MM.1S (cell line): ENCODE measurements at regions not wholly inside any gene's neighbourhood (a gene's known extent, or its start where the extent isn't known, plus 50 kb on each side); places are given as distances from the start of the nearest gene placed in this dataset.

ENCODE experiments used
- DNase-seq: peaks from one replicate; pipeline ENCODE4 v3.0.0-alpha.2; 2015
- H2AFZ ChIP-seq: fragments of 300-600 bp; sonication (generic); 2 replicates; pipeline ENCODE4 v1.6.0; 2016; ENCODE audit warnings: antibody characterized with exemption, low read length
- H3F3A ChIP-seq: fragments of 300-600 bp; sonication (generic); 2 replicates; pipeline ENCODE4 v1.6.1; 2016; ENCODE audit warnings: mild to moderate bottlenecking, antibody characterized with exemption, low read length, moderate library complexity, mixed read lengths; ENCODE audit not compliant: insufficient read depth
- H3K27ac ChIP-seq: fragments of 300-600 bp; sonication (generic); 2 replicates; pipeline ENCODE4 v1.5.1; 2016; ENCODE audit warnings: mild to moderate bottlenecking, low read length
- H3K27me3 ChIP-seq: fragments of 300-600 bp; sonication (generic); replicated peaks from 2 replicates; pipeline ENCODE4 v1.6.0; 2016; ENCODE audit warnings: low read length; ENCODE audit not compliant: insufficient read depth
- H3K36me3 ChIP-seq: fragments of 300-600 bp; sonication (generic); replicated peaks from 2 replicates; pipeline ENCODE4 v1.6.1; 2016; ENCODE audit warnings: mild to moderate bottlenecking, low read length, mixed read lengths; ENCODE audit not compliant: insufficient read depth
- H3K4me1 ChIP-seq: fragments of 300-600 bp; sonication (generic); 2 replicates; pipeline ENCODE4 v1.6.1; 2016; ENCODE audit warnings: low read length, mixed read lengths
- H3K4me2 ChIP-seq: fragments of 300-600 bp; sonication (generic); 2 replicates; pipeline ENCODE4 v1.6.0; 2016; ENCODE audit warnings: low read depth, low read length
- H3K4me3 ChIP-seq: fragments of 300-600 bp; sonication (generic); 2 replicates; pipeline ENCODE4 v1.5.1; 2016; ENCODE audit warnings: low read length, mixed read lengths
- H3K79me2 ChIP-seq: fragments of 300-600 bp; sonication (generic); 2 replicates; pipeline ENCODE4 v1.6.1; 2016; ENCODE audit warnings: mixed run types, low read length, mixed read lengths
- H3K9ac ChIP-seq: fragments of 300-600 bp; sonication (generic); 2 replicates; pipeline ENCODE4 v1.6.1; 2016; ENCODE audit warnings: low read length, mixed read lengths
- H3K9me2 ChIP-seq: fragments of 300-600 bp; sonication (generic); replicated peaks from 2 replicates; pipeline ENCODE4 v1.6.1; 2016; ENCODE audit warnings: mild to moderate bottlenecking, low read length, mixed read lengths; ENCODE audit not compliant: insufficient read depth
- H3K9me3 ChIP-seq: fragments of 300-600 bp; sonication (generic); replicated peaks from 2 replicates; pipeline ENCODE4 v1.6.1; 2016; ENCODE audit warnings: mild to moderate bottlenecking, low read length, mixed read lengths; ENCODE audit not compliant: insufficient read depth
- H4K20me1 ChIP-seq: fragments of 300-600 bp; sonication (generic); 2 replicates; pipeline ENCODE4 v1.6.1; 2016; ENCODE audit warnings: mild to moderate bottlenecking, low read length, moderate library complexity, mixed read lengths; ENCODE audit not compliant: insufficient read depth
- CTCF ChIP-seq: fragments of 300-600 bp; sonication (generic); IDR thresholded peaks from 2 replicates; pipeline ENCODE4 v1.5.1; 2016; ENCODE audit warnings: antibody characterized with exemption, low read length, mixed read lengths
- EZH2 ChIP-seq: fragments of 300-600 bp; sonication (generic); optimal IDR thresholded peaks from 2 replicates; pipeline ENCODE3; 2017; ENCODE audit warnings: low read depth, mild to moderate bottlenecking, antibody characterized with exemption, low read length, mixed read lengths
- EZH2phosphoT487 ChIP-seq: fragments of 300-600 bp; sonication (generic); IDR thresholded peaks from 2 replicates; pipeline ENCODE4 v1.6.1; 2018; ENCODE audit warnings: antibody characterized with exemption, low read length

- H3K9ac ChIP-seq, result no peak overlapping the region
- no peak overlapping the region for H3K4me2 ChIP-seq
- H3K36me3 ChIP-seq, result no peaks in the 10 kb centered on the region
- no peaks in the 10 kb centered on the region for H3K79me2 ChIP-seq
- TF ChIP-seq EZH2phosphoT487 (no peak), CTCF (no peak), EZH2 (no peak)
- H3K27ac ChIP-seq, result no peak overlapping the region
- H3K4me3 ChIP-seq, result no peak overlapping the region
- no peaks in the 10 kb centered on the region for H3F3A ChIP-seq
- DNase-seq, result no peak
- no peaks in the 10 kb centered on the region for H3K9me2 ChIP-seq
- H4K20me1 ChIP-seq, result no peaks in the 10 kb centered on the region
- no peak overlapping the region for H2AFZ ChIP-seq
- no peaks in the 10 kb centered on the region for H3K27me3 ChIP-seq
- H3K4me1 ChIP-seq, result no peaks in the 10 kb centered on the region
- no peaks in the 10 kb centered on the region for H3K9me3 ChIP-seq
These were observed 348.5 kb downstream of the DMAC1 start for GRCh38 chr9:7451062-7451461.

GRCh38 chr9:7443541-7443940 lies 356.0 kb downstream of the DMAC1 start:
- H3K27ac ChIP-seq, result no peak overlapping the region
- H3K9me3 ChIP-seq, result no peaks in the 10 kb centered on the region
- H3K36me3 ChIP-seq, result no peaks in the 10 kb centered on the region
- H3K4me3 ChIP-seq, result no peak overlapping the region
- no peaks in the 10 kb centered on the region for H3K4me1 ChIP-seq
- no peak overlapping the region for H3K9ac ChIP-seq
- no peaks in the 10 kb centered on the region for H4K20me1 ChIP-seq
- no peaks in the 10 kb centered on the region for H3F3A ChIP-seq
- no peak overlapping the region for H3K4me2 ChIP-seq
- no peaks in the 10 kb centered on the region for H3K9me2 ChIP-seq
- no peak for DNase-seq
- H3K79me2 ChIP-seq, result no peaks in the 10 kb centered on the region
- TF ChIP-seq EZH2 (no peak), CTCF (no peak), EZH2phosphoT487 (no peak)
- H3K27me3 ChIP-seq, result no peaks in the 10 kb centered on the region
- H2AFZ ChIP-seq, result no peak overlapping the region

GRCh38 chr9:7439355-7439995 lies 360.1 kb downstream of the DMAC1 start:
- no peak overlapping the region for H3K9ac ChIP-seq
- no peak overlapping the region for H3K27ac ChIP-seq
- TF ChIP-seq CTCF (no peak), EZH2 (no peak), EZH2phosphoT487 (no peak)
- no peak overlapping the region for H3K4me3 ChIP-seq
- H3K36me3 ChIP-seq, result no peaks in the 10 kb centered on the region
- no peaks in the 10 kb centered on the region for H3K9me3 ChIP-seq
- H3K27me3 ChIP-seq, result no peaks in the 10 kb centered on the region
- no peaks in the 10 kb centered on the region for H4K20me1 ChIP-seq
- H3K4me1 ChIP-seq, result no peaks in the 10 kb centered on the region
- H3K79me2 ChIP-seq, result no peaks in the 10 kb centered on the region
- no peak for DNase-seq
- no peak overlapping the region for H2AFZ ChIP-seq
- H3K4me2 ChIP-seq, result no peak overlapping the region
- no peaks in the 10 kb centered on the region for H3F3A ChIP-seq
- no peaks in the 10 kb centered on the region for H3K9me2 ChIP-seq
